Endodermal cell (in vitro differentiated cells): ENCODE measurements at regions not wholly inside any gene's neighbourhood (a gene's known extent, or its start where the extent isn't known, plus 50 kb on each side); places are given as distances from the start of the nearest gene placed in this dataset.

Source experiments
- DNase-seq: peaks from one replicate; pipeline ENCODE4 v3.0.0-alpha.2; 2017
- H3K27ac ChIP-seq: 2 replicates; pipeline ENCODE4 v1.5.1; 2013; ENCODE audit warnings: mild to moderate bottlenecking, low read depth, low read length, moderate library complexity
- H3K27me3 ChIP-seq: 2 replicates; pipeline ENCODE4 v1.6.1; 2013; ENCODE audit warnings: mild to moderate bottlenecking, low read length, moderate library complexity; ENCODE audit not compliant: insufficient read depth, control insufficient read depth, poor library complexity, severe bottlenecking
- H3K36me3 ChIP-seq: 2 replicates; pipeline ENCODE4 v1.7.0; 2013; ENCODE audit warnings: mild to moderate bottlenecking, low read length, moderate library complexity; ENCODE audit not compliant: control insufficient read depth, insufficient read depth
- H3K4me1 ChIP-seq: one replicate; pipeline ENCODE4 v1.7.0; 2013; ENCODE audit warnings: low read length; ENCODE audit not compliant: control insufficient read depth, insufficient read depth
- H3K4me3 ChIP-seq: 2 replicates; pipeline ENCODE4 v1.5.1; 2013; ENCODE audit warnings: mild to moderate bottlenecking, low read length, moderate library complexity
- H3K9ac ChIP-seq: 2 replicates; pipeline ENCODE4 v1.6.1; 2013; ENCODE audit warnings: mild to moderate bottlenecking, low read length, moderate library complexity; ENCODE audit not compliant: poor library complexity, severe bottlenecking; ENCODE audit errors: extremely low read depth
- H3K9me3 ChIP-seq: 2 replicates; pipeline ENCODE4 v1.6.1; 2013; ENCODE audit warnings: mild to moderate bottlenecking, low read length, moderate library complexity; ENCODE audit not compliant: control insufficient read depth
- H3K27ac Mint-ChIP-seq: 2 replicates; pipeline ENCODE4 v1.8.0; 2020; ENCODE audit warnings: mixed read lengths
- H3K27me3 Mint-ChIP-seq: 2 replicates; pipeline ENCODE4 v1.8.0; 2021; ENCODE audit warnings: mild to moderate bottlenecking, mixed read lengths; ENCODE audit not compliant: insufficient read depth
- H3K36me3 Mint-ChIP-seq: 2 replicates; pipeline ENCODE4 v1.8.0; 2020; ENCODE audit warnings: low read depth, mixed read lengths
- H3K4me1 Mint-ChIP-seq: 2 replicates; pipeline ENCODE4 v1.8.0; 2020; ENCODE audit warnings: mixed read lengths
- H3K4me3 Mint-ChIP-seq: 2 replicates; pipeline ENCODE4 v1.8.0; 2020; ENCODE audit warnings: mild to moderate bottlenecking, moderate library complexity, mixed read lengths
- H3K9me3 Mint-ChIP-seq: 2 replicates; pipeline ENCODE4 v1.8.0; 2020; ENCODE audit warnings: mild to moderate bottlenecking, mixed read lengths
- WGBS, 2 experiments: methylation state at CpG; one replicate each; pipeline versions ENCODE4 v1.1.5 to v1.1.7; 2013; ENCODE audit warnings: missing lambda C conversion rate in 2 of 2, mixed read lengths in 1 of 2; ENCODE audit not compliant: insufficient coverage in 1 of 2, insufficient read length in 1 of 2; 5-methylcytosine and 5-hydroxymethylcytosine counted together
- TF ChIP-seq, protein P1 (sequence below): fragments of 200-600 bp; sonication (generic); conservative IDR thresholded peaks from 2 replicates; pipeline ENCODE4 v1.5.0; 2021; ENCODE audit warnings: antibody characterized with exemption, mild to moderate bottlenecking

DNA sequence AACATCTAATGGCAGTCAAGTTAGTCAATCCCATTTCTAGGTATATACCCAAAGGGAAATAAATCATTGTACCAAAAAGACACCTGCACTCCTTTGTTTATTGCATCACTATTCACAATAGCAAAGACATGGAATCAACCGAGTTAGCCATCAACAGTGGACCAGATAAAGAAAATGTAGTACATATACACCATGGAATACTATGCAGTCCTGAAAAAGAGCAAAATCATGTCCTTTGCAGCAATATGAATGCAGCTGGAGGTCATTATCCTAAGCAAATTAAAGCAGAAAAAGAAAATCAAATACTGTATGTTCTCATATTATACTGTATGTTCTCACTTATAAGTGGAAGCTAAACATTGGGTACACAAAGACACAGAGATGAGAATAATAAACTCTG, 204.0 kb downstream of the KCNJ2 start:
- no peak overlapping the region for H3K27ac Mint-ChIP-seq
- Histone ChIP-seq H3K4me3 (no peak overlapping the region), H3K9ac (no peak overlapping the region), H3K9me3 (peaks cover 5% of the 10 kb centered on the region), H3K27me3 (no peaks in the 10 kb centered on the region), H3K36me3 (no peaks in the 10 kb centered on the region), H3K4me1 (no peaks in the 10 kb centered on the region), H3K27ac (no peak overlapping the region)
- WGBS, 2 experiments, result 67% methylated on average over 1 of the region's 1 CpG; no CpG with 5 or more reads in 1 of the 2 experiments
- DNase-seq, result no peak
- no peaks in the 10 kb centered on the region for H3K27me3 Mint-ChIP-seq
- peaks cover 3% of the 10 kb centered on the region for H3K9me3 Mint-ChIP-seq
- H3K4me3 Mint-ChIP-seq, result no peak overlapping the region
- no peaks in the 10 kb centered on the region for H3K36me3 Mint-ChIP-seq
- peaks cover 21% of the 10 kb centered on the region for H3K4me1 Mint-ChIP-seq
- TF ChIP-seq, protein P1, sequence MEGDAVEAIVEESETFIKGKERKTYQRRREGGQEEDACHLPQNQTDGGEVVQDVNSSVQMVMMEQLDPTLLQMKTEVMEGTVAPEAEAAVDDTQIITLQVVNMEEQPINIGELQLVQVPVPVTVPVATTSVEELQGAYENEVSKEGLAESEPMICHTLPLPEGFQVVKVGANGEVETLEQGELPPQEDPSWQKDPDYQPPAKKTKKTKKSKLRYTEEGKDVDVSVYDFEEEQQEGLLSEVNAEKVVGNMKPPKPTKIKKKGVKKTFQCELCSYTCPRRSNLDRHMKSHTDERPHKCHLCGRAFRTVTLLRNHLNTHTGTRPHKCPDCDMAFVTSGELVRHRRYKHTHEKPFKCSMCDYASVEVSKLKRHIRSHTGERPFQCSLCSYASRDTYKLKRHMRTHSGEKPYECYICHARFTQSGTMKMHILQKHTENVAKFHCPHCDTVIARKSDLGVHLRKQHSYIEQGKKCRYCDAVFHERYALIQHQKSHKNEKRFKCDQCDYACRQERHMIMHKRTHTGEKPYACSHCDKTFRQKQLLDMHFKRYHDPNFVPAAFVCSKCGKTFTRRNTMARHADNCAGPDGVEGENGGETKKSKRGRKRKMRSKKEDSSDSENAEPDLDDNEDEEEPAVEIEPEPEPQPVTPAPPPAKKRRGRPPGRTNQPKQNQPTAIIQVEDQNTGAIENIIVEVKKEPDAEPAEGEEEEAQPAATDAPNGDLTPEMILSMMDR, result no peak

DNA sequence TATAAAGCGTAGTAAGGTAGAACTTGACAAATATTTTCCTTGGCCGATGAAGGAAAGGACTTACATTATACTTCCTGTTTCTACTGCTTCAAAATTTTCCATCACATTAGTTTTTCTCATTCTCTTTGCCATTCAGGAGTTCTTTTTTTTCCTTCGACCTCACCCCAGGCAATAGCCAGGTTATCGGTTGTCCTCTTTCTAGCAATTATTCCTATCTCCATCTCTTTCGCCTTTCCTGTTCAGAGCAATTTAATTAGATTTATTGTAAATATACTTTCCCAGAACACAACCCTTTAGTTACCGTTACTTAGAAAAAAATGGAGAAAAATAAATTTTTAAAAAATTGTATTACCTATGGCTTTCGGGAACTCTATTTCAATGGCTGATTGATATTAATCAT, 205.2 kb downstream of the KCNJ2 start:
- Histone ChIP-seq H3K9ac (no peak overlapping the region), H3K4me3 (no peak overlapping the region), H3K4me1 (no peaks in the 10 kb centered on the region), H3K9me3 (peaks cover 5% of the 10 kb centered on the region), H3K27ac (no peak overlapping the region), H3K36me3 (no peaks in the 10 kb centered on the region), H3K27me3 (no peaks in the 10 kb centered on the region)
- DNase-seq, result no peak
- Mint-ChIP-seq H3K4me3 (no peak overlapping the region), H3K4me1 (peaks cover 23% of the 10 kb centered on the region), H3K27me3 (no peaks in the 10 kb centered on the region), H3K36me3 (no peaks in the 10 kb centered on the region), H3K9me3 (peaks cover 3% of the 10 kb centered on the region), H3K27ac (no peak overlapping the region)
- TF ChIP-seq, protein P1, result no peak
- 50 to 75% methylated on average over 2 to 4 of the region's 7 CpGs for WGBS, 2 experiments

DNA sequence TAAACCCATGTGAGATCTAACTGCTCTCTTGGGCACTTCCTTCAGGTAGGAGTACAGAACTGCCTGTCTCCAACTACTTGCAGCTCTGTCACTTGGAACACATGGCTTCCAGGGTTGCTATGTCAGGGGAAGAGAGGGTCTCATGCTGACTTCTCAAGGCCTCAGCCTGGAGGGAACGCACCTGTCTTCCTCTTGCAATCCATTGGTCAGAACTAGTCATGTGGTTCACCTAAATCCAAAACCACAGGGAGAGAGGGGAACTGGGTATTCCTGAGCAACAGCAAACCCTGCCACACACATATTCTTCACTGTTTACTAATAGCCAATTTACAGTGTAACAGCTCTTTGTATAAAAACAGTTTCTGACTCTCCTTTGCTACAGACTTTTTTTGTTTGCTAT, 206.1 kb downstream of the KCNJ2 start:
- Histone ChIP-seq H3K9me3 (peaks cover 5% of the 10 kb centered on the region), H3K9ac (no peak overlapping the region), H3K4me1 (no peaks in the 10 kb centered on the region), H3K27ac (no peak overlapping the region), H3K4me3 (no peak overlapping the region), H3K36me3 (no peaks in the 10 kb centered on the region), H3K27me3 (no peaks in the 10 kb centered on the region)
- no peak overlapping the region for H3K4me3 Mint-ChIP-seq
- H3K4me1 Mint-ChIP-seq, result peaks cover 23% of the 10 kb centered on the region
- H3K27ac Mint-ChIP-seq, result no peak overlapping the region
- TF ChIP-seq, protein P1, result peak; percentile 42
- peak; percentile 55 for DNase-seq
- H3K36me3 Mint-ChIP-seq, result no peaks in the 10 kb centered on the region
- no peaks in the 10 kb centered on the region for H3K27me3 Mint-ChIP-seq
- 94% methylated on average over 1 of the region's 1 CpG; no CpG with 5 or more reads in 1 of the 2 experiments for WGBS, 2 experiments
- H3K9me3 Mint-ChIP-seq, result peaks cover 3% of the 10 kb centered on the region
